SIG-M5 treated with dmso at 0.1 percent for 504 hours (cell line): ENCODE measurements at regions not wholly inside any gene's neighbourhood (a gene's known extent, or its start where the extent isn't known, plus 50 kb on each side); places are given as distances from the start of the nearest gene placed in this dataset.
"Not testable (repeated sequence)": the region's sequence is repeated elsewhere in the genome, so short reads cannot be mapped to it uniquely, and the experiment has no call there.

Experiments
- DNase-seq: peaks from one replicate; lab custom pipeline; 2025; ENCODE audit not compliant: unreplicated experiment; lab: John Stamatoyannopoulos, UW

- DNase-seq, result no peak
Measured at GRCh38 chr4:171538601-171539100, 274.6 kb upstream of the GALNTL6 start.

DNA sequence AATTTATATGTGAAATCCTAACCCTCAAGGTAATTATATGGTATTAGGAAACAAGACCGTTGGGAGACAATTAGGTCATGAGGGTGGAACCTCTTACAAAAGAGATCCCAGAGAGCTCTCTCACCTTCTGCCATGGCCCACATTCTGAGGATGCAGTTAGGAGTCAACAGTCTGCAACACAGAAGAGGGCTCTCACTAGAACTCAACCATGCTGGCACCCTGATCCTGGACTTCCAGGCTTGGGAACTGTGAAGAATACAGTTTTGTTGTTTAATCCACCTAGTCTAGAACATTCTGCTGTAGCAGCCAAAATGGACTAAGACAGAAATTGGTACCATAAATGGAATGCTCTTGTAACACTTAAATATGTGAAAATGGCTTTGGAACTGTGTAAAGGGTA, 278.8 kb upstream of the GALNTL6 start:
- DNase-seq, result no peak

- DNase-seq, result no peak
Measured at GRCh38 chr4:171532968-171533367, 280.2 kb upstream of the GALNTL6 start.

DNA sequence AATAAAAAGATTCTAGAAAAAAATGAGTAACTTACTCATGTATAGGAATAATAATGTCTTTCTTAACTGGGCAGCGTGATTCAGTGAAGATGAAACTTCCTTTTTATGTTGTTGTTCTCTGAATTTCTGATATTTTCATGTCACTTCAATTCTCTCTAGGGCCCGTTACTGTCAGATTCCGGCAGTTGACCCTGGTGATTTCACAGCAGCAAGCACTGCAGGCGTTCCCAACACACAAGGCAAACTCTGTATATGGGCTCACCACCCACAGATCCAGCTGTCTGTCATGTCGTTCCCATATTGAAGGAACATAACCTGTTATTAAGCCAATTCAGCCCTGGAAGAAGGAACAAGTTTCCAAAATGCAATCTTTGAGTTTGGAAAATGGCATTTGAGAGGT, 288.3 kb upstream of the GALNTL6 start:
- DNase-seq, result no peak

DNA sequence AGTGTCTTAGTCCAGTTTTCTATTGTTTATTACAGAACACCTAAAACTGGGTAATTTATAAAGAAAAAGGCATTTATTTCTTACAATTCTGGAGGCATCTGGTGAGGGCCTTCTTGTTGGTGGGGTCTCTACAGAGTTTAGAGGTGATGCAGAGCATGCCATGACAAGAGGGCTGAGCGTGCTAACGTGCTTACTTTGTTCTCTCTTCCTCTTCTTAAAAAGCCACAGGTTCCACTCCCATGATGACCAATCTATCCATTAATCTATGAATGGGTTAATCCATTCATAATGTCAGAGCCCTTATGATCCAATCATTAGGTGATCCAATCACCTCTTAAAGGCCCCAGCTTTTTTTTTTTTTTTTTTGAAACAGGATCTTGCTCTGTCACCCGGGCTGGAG, 291.5 kb upstream of the GALNTL6 start:
- DNase-seq, result no peak

GRCh38 chr4:171519457-171519856, 293.7 kb upstream of the GALNTL6 start:
- DNase-seq, result no peak

DNA sequence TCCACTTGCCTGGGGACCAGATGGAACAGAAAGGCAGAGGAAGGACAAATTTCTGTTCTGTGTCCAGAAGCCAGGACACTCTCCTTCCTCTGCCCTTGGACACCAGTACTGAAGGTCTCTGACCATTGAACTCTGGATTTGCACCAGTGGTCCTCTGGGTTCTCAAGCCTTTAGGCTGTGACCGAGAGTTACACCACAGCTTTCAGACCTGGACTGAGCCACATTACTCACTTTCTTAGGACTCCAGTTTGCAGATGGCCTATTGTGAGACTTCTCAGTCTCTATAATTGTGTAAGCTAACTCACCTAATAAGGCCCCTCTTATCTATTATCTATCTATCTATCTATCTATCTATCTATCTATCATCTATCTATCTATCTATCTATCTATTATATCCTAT, 295.3 kb upstream of the GALNTL6 start:
- no peak for DNase-seq

DNA sequence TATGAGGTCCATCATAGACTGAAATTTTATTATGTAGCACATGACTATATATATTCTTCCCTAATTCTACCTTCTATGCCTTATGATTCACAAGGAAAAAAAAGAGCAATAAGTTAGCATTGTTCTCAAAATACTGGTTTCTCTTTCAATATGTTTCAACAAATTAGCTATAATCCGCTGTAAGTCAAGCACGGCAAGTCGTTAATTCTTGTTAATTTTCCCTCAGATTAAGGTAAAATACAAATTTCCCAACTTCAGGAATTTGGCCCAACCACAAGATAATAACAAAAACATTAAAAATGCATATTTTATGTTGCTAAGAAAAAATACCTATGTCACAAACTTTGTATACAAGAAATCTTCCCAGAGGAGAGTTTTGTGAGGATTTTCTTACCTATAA, 296.5 kb upstream of the GALNTL6 start:
- no peak for DNase-seq

- DNase-seq, result no peak
Measured at GRCh38 chr4:171484681-171485080, 328.5 kb upstream of the GALNTL6 start.

- no peak for DNase-seq
Measured at GRCh38 chr4:171478181-171478580, 335.0 kb upstream of the GALNTL6 start.

DNA sequence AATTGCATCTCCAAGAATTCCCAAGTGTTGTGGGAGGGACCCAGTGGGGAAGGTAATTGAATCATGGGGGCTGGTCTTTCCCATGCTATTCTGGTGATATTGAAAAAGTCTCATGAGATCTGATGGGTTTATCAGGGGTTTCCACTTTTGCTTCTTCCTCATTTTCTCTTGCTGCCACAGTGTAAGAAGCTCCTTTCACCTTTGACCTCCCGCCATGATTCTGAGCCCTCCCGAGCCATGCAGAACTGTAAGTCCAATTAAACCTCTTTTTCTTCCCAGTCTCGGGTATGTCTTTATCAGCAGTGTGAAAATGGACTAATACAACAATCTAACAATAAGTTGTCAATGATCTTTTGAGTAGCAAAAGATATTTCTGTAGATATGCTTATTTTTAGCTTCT, 338.1 kb upstream of the GALNTL6 start:
- not testable (repeated sequence) for DNase-seq

GRCh38 chr4:171473155-171473554, 340.0 kb upstream of the GALNTL6 start:
- DNase-seq, result no peak

GRCh38 chr4:171472230-171472629, 341.0 kb upstream of the GALNTL6 start:
- no peak for DNase-seq

- DNase-seq, result no peak
Measured at GRCh38 chr4:171464499-171464898, 348.7 kb upstream of the GALNTL6 start.

- DNase-seq, result no peak
Measured at GRCh38 chr4:171461191-171461590, 352.0 kb upstream of the GALNTL6 start.

DNA sequence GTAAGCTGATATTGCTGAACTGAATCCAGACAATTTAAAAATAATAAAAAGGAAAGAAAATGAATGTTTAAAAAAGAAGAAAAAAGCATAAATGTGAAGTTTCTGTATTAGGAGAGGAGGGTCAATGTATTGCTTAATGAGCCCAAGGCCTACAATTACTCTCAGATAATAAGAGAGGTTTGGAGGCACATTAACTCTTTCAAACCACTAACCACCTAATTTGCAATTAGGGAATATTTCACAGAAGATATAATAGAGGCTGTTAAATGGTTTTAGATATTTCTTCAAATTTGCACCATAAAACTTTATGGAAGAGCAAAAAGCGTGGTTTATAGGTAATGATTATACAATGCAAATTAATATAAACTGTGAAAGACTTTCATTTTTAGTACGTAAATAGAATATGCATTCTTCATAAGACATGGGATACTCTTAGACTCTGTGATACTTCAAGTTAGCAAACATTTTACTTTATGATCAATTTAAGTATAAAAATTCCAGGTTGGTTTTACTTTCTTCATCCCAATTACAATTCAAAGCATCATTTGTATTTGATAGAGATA, 364.2 kb upstream of the GALNTL6 start:
- no peak for DNase-seq

DNA sequence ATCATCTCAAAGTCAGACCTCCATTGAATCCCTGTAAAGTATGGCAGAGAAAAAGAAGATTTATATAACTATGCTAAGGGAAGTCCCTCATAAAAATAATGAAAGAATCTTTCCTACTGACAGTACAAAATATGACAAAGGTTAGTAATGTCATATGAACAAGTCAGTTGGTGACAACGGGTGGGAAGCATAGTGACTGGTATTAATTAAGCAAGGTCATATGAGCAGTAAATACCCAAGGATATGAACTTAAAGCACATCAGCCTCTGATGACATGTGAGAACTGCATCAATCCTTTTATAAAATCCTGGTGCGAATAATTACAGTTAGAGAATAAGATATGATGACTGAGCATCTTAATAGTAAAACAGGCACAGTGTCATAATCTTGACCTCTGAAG, 364.8 kb upstream of the GALNTL6 start:
- DNase-seq, result no peak

- no peak for DNase-seq
Measured at GRCh38 chr4:171441300-171441941, 371.8 kb upstream of the GALNTL6 start.

DNA sequence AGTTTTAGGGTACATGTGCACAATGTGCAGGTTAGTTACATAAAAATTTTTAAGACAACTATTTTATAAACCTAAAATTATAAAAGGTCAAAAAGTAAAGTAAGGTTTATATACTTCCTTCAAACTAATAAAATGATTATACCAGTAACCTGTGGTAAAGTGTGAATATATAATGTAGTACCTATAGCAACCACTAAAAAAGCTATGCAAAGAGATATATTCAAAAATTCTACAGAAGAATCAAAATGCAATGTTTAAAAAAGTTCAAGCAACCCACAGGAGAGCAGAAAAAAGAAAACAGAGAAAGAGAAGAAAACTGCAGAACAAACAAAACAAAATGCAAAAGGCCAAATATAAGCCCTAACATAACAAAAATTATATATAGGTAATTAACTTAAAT, 379.5 kb upstream of the GALNTL6 start:
- no peak for DNase-seq

DNA sequence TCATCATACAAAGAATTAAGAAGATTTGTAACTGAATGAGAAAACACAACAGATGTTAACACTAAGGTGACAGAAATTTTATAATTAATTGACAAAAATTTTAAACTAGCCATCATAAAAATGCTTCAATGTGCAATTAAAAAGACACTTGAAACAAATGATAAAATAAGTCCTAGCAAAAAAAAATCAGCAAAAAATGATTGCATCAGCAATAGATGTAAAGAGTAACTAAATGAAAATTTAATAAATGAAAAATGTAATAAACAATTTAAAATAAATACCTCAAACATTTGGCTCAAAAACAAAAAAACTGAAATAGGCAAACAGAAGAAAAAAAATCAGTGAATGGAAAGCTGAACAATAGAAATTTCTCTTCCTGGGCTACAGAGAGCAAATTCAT, 380.7 kb upstream of the GALNTL6 start:
- no peak for DNase-seq

GRCh38 chr4:171430495-171430894, 382.7 kb upstream of the GALNTL6 start:
- DNase-seq, result no peak

DNA sequence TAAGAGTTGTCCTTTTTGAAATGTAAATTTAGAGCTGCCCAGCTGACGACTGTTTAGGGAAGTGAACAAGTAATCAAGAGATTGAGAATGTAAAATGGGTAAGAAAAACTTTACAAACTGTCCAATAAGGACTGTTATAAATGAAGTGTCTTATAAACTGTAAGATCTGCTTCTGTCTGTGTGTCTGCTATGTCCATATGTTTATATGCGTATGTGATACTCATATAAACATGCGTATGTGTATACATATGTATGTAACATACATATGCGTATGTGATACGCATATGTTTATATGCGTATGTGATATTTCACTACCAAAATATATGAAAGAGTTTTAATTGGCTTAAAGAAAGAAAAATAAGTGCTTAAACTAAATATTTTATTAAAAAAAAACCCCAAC, 416.0 kb upstream of the GALNTL6 start:
- DNase-seq, result no peak

- no peak for DNase-seq
Measured at GRCh38 chr4:171390626-171391025, 422.6 kb upstream of the GALNTL6 start.
